Body of pancreas (tissue), 4 donors: ENCODE measurements at regions not wholly inside any gene's neighbourhood (a gene's known extent, or its start where the extent isn't known, plus 50 kb on each side); places are given as distances from the start of the nearest gene placed in this dataset.

ENCODE experiments used
- CTCF ChIP-seq, 7 experiments: fragments of 450-650 bp in 4 of 7; fragments of 200-600 bp in 3 of 7; sonication (generic) in 3 of 7; IDR thresholded peaks; one replicate each; pipeline ENCODE4 v1.5.1; 2016 to 2019; ENCODE audit warnings: antibody characterized with exemption in 7 of 7
- POLR2A ChIP-seq, 3 donors: fragments of 450-650 bp; IDR thresholded peaks; one replicate each; pipeline ENCODE4 v1.6.1; 2016; ENCODE audit warnings: antibody characterized with exemption in 3 of 3, mild to moderate bottlenecking in 2 of 3

GRCh38 chr1:80211691-80212380 lies 1205.3 kb upstream of the ADGRL4 start:
- no peak for TF ChIP-seq POLR2A (IDR thresholded peaks at IDR 0.05)
- TF ChIP-seq CTCF (IDR thresholded peaks at IDR 0.05), result no peak
